IPS-NIHi7 (cell line): ENCODE measurements at regions not wholly inside any gene's neighbourhood (a gene's known extent, or its start where the extent isn't known, plus 50 kb on each side); places are given as distances from the start of the nearest gene placed in this dataset.
"Not testable (repeated sequence)": the region's sequence is repeated elsewhere in the genome, so short reads cannot be mapped to it uniquely, and the experiment has no call there.

ENCODE experiments used
- DNase-seq: peaks from one replicate; pipeline ENCODE4 v3.0.0; 2012; ENCODE audit warnings: mixed read lengths; ENCODE audit errors: extremely low spot score

- DNase-seq = no peak
These were observed 156.8 kb upstream of the STS start for GRCh38 chrX:6990552-6991193.

- no peak for DNase-seq
These were observed 157.7 kb upstream of the STS start for GRCh38 chrX:6989858-6990257.

DNA sequence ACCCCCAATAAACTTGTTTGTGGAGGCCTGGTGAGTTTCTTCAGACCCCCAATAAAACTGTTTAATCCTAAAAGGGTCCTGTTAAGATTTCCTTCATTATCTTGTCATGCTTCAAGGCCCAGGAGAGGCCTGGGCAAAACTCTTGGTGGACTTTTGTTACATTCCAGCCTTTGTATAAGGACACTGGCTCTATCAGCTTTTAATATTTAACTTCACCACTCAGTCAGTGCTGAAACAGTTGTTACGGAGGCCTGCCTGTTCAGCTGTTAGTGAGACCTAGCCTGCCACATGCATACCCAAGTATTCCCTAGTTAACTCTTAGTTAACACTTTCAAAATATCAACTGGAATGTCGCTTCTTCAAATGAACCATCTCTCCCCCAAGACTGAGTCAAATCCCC is 158.8 kb upstream of the STS start:
- not testable (repeated sequence) for DNase-seq

GRCh38 chrX:6986915-6987314 is 160.6 kb upstream of the STS start:
- DNase-seq = no peak

DNA sequence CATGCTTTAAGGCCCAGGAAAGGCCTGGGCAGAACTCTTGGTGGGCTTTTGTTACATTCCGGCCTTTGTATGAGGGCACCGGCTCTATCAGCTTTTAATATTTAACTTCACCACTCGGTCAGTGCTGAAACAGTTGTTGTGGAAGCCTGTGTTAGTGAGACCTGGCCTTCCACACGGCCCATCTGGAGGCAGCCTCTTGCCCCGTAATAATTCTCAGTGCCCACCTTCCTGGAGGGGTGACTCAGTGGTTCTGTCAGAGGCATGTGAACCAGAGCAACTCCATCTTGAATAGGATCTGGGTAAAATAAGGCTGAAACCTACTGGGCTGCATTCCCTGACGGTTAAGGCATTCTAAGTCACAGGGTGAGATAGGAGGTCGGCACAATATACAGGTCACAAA is 162.0 kb upstream of the STS start:
- no peak for DNase-seq

DNA sequence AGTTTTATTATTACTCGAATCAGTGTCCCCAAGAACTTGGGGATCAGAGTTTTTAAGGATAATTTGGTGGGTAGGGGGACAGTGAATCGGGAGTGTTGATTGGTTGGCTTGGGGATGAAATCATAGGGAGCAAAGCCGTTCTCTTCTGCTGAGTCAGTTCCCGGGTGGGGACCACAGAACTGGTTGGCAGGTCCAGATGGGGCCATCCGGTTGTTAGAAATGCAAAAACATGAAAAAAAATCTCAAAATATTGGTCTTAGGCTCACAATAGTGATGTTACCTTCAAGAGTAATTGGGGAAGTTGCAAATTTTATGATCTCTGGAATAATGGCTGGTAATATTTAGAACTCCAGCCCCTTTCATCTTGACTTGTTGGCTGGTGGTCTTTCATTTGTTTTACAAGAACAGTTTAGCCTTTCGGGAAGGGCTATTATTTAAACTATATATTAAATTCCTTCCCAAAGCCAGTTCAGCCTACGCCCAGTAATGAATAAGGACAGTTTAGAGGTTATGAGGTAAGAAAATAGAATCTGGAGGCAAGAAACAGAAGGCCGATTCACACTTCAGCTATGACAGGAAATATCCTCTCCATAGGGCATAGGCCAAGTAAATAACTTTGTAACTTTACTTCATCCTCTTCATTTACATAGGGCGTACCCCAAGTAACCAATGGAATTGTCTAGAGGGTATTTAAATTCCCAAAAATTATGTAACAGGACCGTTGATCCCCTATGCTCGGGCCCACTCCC is 164.1 kb upstream of the STS start:
- no peak for DNase-seq

GRCh38 chrX:6981718-6982406 is 165.7 kb upstream of the STS start:
- no peak for DNase-seq

DNA sequence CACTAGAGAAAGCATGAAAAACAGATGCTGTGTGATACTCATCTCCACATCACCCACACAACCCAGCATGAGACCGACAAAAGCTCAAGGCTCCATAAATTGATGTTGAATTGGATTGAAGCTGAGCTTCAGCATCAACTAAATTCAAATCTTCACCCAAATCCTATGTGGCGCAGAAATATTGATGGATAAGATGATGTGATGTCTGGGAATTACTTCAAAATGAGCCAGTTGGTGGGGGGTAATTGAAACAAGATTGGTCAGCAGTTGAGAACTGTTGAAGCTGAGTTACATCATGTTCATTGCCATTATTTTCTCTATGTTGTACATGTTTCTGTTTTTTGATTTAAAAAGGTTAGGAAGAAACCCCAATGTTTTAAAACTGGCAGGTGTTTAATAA is 166.5 kb upstream of the STS start:
- no peak for DNase-seq

DNA sequence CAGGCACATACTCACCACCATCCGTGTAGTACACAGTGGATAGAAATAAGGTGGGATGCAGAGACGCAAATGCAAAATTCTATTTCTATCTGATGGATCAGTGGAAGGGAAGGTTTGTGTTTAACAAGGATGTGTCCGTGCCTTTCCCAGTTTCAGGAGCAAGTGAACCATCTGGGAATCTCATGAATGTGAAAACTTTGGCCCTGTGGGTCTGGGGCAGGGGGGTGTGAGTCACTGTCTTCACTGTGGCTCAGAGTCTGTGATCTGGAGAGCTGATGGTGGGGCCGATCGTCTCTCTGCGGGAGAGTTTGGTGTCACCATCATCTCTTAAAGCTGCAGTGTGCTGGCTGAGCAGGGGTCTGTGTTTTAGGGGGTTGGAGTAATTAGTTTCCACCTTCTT is 179.3 kb upstream of the STS start:
- DNase-seq = peak; percentile 24

- no peak for DNase-seq
These were observed 181.8 kb upstream of the STS start for GRCh38 chrX:6965729-6966128.

DNA sequence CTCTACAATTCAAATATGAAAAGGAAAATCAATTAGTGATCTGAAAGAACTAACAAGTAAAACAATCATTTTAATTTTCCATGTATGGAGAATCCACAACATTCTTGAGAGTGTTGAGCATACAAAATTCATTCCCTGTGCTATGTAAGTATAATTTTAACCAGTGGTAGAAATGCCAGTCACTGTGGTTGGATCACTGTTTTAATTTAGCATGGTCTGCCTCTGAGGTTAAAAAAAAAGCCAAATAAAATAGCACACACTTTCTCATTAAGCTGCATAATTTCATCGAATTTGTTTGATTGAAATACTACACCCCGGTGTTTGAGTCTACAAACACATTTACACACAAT is 185.5 kb upstream of the STS start:
- no peak for DNase-seq

DNA sequence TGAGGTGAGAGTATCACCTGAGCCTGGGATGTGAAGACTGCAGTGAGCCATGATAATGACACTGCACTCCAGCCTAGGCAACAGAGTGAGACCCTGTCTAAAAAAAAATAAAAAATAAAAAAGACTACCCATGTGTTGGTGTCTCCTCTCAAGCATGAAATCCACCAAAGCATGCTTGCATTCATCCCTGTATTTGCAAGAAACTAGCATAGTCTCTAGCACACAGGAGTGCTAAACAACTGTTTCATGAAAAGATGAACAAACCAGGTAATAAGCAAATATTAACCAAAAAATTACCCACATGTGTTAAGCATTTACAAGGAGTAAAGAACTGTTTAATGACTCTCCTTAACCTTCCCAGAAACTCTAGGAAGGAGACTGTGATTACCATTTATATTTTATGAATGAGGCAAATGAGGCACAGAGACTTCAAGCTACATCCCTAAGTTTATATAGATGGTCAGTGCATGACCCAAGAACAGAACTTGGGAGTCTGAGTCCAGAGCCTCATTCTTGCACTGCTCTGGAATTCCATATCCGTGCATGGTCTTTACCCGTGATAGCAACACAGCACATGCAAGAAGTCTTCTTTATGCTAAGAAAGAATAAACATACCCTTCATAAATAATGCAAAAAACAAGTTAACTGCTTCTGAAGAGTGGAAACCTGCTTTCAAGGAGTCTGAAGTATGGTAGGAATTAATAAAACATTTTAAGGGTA is 186.1 kb upstream of the STS start:
- no peak for DNase-seq

DNA sequence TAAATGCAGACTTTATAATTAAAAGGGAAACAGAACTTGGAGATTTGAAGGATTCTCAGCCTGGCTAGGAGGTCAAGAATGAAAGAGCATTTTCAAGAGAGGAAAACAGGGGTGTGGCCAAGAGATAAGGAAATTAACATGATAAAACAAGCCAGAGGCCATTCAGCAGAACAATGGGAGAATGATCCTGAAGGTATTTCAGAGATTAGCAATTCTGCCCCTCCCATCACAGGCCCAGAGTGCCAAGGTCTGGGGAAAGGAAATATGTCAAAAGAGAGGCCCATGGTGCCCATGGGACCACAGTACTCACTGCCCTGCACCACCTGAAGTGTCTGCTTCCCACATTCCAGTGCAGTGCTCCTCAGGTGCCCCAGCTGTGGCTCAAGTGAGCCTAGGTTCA is 188.5 kb upstream of the STS start:
- peak; percentile 46 for DNase-seq

DNA sequence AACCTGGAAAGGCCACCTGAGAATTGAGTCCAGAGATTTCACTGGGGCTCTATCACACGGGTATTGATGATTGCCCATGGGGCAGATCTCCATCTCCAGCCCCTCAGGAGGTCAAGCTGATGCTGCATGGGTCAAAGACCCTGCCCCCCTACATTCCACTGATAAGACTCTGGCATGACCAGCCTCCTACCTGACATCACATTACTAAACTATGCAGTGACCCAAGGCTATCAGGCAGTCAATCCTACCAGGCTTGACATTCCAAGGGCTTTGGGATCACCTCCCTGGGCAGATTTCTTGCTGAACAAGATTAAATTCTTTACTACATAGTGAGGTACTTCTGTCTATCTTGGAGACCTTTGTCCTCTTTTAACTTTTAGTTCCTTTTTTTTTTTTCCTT is 192.7 kb upstream of the STS start:
- DNase-seq = peak; percentile 20

DNA sequence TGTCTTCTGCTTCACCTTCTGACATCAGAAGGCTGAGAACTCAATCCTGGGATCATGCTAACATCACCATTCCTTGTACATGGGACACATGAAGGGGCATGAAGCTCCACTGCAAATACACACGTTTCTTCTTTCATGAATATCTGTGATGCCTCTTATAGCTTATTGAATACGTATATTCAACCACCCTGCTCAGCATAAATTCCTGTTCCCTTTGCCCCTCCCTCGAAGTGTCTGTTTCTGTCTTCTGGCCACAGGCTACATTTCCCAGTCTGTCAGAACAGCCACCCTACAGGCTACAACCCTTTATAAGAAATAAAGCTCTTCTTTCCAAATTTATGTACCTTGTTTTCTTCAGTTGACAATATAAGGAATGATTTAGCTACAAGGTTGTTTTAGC is 201.3 kb upstream of the STS start:
- no peak for DNase-seq

DNA sequence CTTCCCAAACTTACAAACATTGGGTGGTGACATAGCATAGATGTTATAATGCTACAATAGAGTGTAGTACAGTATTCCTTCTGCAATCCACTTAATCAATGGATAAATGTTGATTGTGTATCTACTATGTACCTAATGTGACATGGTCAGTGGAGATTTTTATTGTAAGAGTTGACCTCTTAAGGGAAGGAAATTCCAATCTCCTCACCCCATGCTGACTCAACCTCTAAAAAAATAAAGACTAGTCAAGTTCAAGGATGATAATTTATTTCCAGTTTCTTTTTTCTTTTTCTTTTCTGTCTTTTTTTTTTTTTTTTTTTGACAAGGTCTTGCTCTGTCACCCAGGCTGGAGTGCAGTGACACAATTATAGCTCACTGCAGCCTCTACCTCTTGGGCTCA is 206.5 kb upstream of the STS start:
- no peak for DNase-seq

DNA sequence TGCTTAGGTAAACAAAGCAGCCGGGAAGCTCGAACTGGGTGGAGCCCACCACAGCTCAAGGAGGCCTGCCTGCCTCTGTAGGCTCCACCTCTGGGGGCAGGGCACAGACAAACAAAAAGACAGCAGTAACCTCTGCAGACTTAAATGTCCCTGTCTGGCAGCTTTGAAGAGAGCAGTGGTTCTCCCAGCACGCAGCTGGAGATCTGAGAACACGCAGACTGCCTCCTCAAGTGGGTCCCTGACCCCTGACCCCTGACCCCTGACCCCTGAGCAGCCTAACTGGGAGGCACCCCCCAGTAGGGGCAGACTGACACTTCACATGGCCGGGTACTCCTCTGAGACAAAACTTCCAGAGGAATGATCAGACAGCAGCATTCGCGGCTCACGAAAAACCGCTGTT is 214.6 kb upstream of the STS start:
- DNase-seq = not testable (repeated sequence)

- DNase-seq = no peak
These were observed 217.1 kb upstream of the STS start for GRCh38 chrX:6930307-6930849.

DNA sequence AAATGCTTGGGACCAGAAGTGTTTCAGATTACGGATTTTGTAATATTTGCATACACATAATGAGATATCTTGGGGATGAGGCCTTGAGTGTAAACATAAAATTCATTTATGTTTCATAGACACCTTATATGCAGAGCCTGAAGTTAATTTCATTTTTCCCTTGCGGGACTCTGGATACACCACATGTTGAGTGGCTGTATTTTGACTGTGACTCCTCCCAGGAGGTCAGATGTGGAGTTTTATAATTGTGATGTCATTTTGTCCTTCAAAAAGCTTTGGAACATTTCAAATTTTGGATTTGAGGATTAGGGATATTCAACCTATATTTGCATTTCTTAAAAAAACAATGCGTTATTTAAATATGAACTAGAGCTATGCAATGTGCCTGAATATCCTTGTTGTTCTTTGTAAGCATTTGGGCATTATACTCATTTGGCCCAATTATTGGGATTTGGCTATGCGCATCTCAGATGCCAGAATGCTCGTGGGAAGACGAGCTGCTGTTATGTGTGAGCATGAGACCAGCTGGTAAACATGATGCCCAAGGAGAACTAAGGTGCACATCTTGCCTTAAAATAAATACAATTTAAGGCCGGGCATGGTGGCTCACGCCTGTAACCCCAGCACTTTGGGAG is 223.0 kb upstream of the STS start:
- DNase-seq = no peak

DNA sequence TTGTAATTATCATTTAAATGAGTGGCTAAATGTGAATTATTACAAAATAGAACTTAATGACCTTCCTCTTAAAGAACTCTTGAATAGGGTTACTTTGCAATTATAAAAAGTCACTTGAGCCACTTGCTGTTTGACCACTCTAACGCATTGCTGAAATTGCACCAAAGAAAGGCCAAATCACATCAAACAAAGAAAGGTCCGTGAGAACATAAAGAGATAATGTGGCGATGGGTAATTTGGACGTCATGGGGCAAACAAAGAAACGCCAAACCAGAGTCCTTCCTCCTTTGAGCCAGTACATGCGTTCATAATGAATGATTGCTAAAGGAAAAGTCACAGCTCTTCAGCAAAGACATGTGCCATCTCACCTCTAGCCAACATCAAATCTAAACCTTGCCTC is 229.8 kb upstream of the STS start:
- no peak for DNase-seq

GRCh38 chrX:6910218-6910617 is 237.3 kb upstream of the STS start:
- DNase-seq = no peak

DNA sequence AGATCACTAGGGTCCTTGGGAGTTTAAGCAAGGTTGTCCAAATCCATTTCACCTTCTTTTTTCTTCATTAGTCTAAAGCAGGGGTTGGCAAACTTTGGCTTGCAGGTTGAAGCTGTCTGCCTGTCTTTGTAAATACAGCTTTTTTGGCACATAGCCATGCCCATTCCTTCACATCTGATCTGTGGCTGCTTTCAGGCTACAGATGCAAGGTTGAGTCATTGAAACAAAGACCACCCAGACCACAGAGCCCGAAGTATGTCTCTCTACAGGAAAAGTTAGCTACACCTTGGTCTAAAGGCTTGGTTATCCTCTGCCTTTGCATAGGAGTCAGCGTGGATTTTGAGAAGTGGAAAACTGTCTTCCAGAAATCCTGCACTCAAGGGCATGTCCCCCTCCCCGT is 238.1 kb upstream of the STS start:
- DNase-seq = no peak
